ENCODE measurements at regions not wholly inside any gene's neighbourhood (a gene's known extent, or its start where the extent isn't known, plus 50 kb on each side); places are given as distances from the start of the nearest gene placed in this dataset.
"Not testable (repeated sequence)": the region's sequence is repeated elsewhere in the genome, so short reads cannot be mapped to it uniquely, and the experiment has no call there.

- no peaks in the 10 kb centered on the region for H3K36me3 ChIP-seq
- no peaks in the 10 kb centered on the region for H3K9me3 ChIP-seq
- H3K4me3 ChIP-seq, result no peak overlapping the region
- no peak overlapping the region for H3K27ac ChIP-seq
- WGBS, result 42% methylated on average over 1 of the region's 1 CpG
- no peak for DNase-seq (ENCODE audit: low spot score)
- no peaks in the 10 kb centered on the region for H3K27me3 ChIP-seq (replicated peaks; ENCODE audit: insufficient read depth)
- no peak for TF ChIP-seq POLR2A (IDR thresholded peaks at IDR 0.05)
- no peak for TF ChIP-seq CTCF (IDR thresholded peaks at IDR 0.05)
- no peak for TF ChIP-seq POLR2AphosphoS5 (IDR thresholded peaks at IDR 0.05)
- no peaks in the 10 kb centered on the region for H3K4me1 ChIP-seq (replicated peaks)
- intact Hi-C loops (cut with DNase I), result no loop called here
Observed at GRCh38 chr2:212723226-212723625, 184.6 kb upstream of the ERBB4 start.

GRCh38 chr2:212722046-212722445, 183.4 kb upstream of the ERBB4 start:
- intact Hi-C loops (cut with DNase I), result no loop called here
- H3K36me3 ChIP-seq, result no peaks in the 10 kb centered on the region
- H3K27ac ChIP-seq, result no peak overlapping the region
- no peaks in the 10 kb centered on the region for H3K9me3 ChIP-seq
- no peaks in the 10 kb centered on the region for H3K4me1 ChIP-seq (replicated peaks)
- H3K4me3 ChIP-seq, result no peak overlapping the region
- DNase-seq (ENCODE audit: low spot score), result no peak
- no peaks in the 10 kb centered on the region for H3K27me3 ChIP-seq (replicated peaks; ENCODE audit: insufficient read depth)
- TF ChIP-seq POLR2A (IDR thresholded peaks at IDR 0.05) (no peak), POLR2AphosphoS5 (IDR thresholded peaks at IDR 0.05) (no peak)
- WGBS, result 100% methylated on average over 1 of the region's 1 CpG

DNA sequence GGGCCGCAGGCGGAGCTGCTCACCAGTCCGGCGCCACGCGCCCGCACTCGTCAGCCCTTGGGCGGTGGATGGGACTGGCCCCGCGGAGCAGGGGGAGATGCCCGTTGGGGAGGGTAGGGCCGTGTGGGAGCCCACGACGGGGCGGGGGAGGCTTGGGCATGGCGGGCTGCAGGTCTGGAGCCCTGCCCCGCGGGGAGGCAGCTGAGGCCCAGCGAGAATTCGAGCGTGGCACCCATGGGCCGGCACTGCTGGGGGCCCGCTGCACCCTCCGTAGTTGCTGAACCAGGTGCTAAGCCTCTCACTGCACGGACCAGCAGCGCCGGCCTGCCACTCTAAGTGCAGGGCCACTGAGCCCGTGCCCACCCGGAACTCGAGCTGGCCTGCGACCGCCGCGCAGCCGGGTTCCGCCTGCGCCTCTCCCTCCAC, 182.4 kb upstream of the ERBB4 start:
- Histone ChIP-seq H3K4me1 (replicated peaks) (no peaks in the 10 kb centered on the region), H3K36me3 (no peaks in the 10 kb centered on the region), H3K27me3 (replicated peaks; ENCODE audit: insufficient read depth) (no peaks in the 10 kb centered on the region), H3K4me3 (no peak overlapping the region), H3K27ac (no peak overlapping the region), H3K9me3 (no peaks in the 10 kb centered on the region)
- intact Hi-C loops (cut with DNase I), result no loop called here
- no peak for DNase-seq (ENCODE audit: low spot score)
- TF ChIP-seq POLR2AphosphoS5 (IDR thresholded peaks at IDR 0.05), result no peak
- no peak for TF ChIP-seq CTCF (IDR thresholded peaks at IDR 0.05)
- no peak for TF ChIP-seq POLR2A (IDR thresholded peaks at IDR 0.05)
- WGBS, result 95% methylated on average over 38 of the region's 38 CpGs

DNA sequence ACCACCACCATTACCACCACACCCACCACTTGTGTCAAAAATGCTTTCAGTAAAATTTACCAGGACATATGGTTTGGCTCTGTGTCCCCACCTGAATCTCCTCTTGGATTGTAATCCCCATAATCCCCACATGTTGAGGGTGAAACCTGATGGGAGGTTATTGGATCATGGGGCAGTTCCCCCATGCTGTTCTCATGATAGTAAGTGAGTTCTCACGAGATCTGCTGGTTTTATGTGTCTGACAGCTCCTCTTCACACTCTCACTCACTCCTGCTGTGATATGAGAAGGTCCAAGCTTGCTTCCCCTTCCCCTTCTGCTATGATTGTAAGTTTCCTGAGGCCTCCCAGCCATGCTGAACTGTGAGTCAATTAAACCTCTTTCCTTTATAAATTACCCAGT, 176.8 kb upstream of the ERBB4 start:
- H3K4me1 ChIP-seq (replicated peaks); H3K36me3 ChIP-seq; DNase-seq (ENCODE audit: low spot score); intact Hi-C loops (cut with DNase I); H3K27me3 ChIP-seq (replicated peaks; ENCODE audit: insufficient read depth); H3K9me3 ChIP-seq; H3K27ac ChIP-seq; H3K4me3 ChIP-seq: not testable (repeated sequence)
- 69% methylated on average over 1 of the region's 1 CpG for WGBS

DNA sequence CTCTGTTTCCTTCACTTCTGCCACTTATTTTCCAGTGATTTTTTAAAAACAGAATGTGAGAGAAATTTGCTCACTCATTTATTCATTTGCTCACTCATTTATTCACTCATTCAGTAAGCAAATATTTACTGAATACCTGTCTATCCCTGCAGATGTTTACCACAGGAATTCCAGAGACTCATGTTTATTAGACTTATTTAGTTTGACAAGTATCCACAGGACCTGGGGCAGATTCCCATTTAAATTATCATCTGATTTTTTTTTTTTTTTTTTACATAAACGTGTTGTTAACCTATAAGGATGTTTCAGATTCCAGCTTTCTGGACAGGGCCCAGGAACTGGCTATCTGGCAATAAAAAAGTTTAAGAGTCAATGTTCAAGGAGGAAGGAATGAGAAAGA, 175.1 kb upstream of the ERBB4 start:
- no peak for DNase-seq (ENCODE audit: low spot score)
- no peaks in the 10 kb centered on the region for H3K36me3 ChIP-seq
- H3K27ac ChIP-seq, result no peak overlapping the region
- TF ChIP-seq POLR2AphosphoS5 (IDR thresholded peaks at IDR 0.05) (no peak), CTCF (IDR thresholded peaks at IDR 0.05) (no peak), POLR2A (IDR thresholded peaks at IDR 0.05) (no peak)
- 13% methylated on average over 1 of the region's 1 CpG for WGBS
- intact Hi-C loops (cut with DNase I), result no loop called here
- H3K9me3 ChIP-seq, result no peaks in the 10 kb centered on the region
- H3K27me3 ChIP-seq (replicated peaks; ENCODE audit: insufficient read depth), result no peaks in the 10 kb centered on the region
- H3K4me3 ChIP-seq, result no peak overlapping the region
- no peaks in the 10 kb centered on the region for H3K4me1 ChIP-seq (replicated peaks)

GRCh38 chr2:212712991-212713390, 174.4 kb upstream of the ERBB4 start:
- WGBS, result 36% methylated on average over 1 of the region's 1 CpG

More at GRCh38 chr2:212712991-212713390, 174.4 kb upstream of the ERBB4 start:
- intact Hi-C loops (cut with DNase I), result no loop called here
- H3K27ac ChIP-seq, result no peak overlapping the region
- H3K9me3 ChIP-seq, result no peaks in the 10 kb centered on the region
- no peaks in the 10 kb centered on the region for H3K27me3 ChIP-seq (replicated peaks; ENCODE audit: insufficient read depth)
- TF ChIP-seq CTCF (IDR thresholded peaks at IDR 0.05) (no peak), POLR2A (IDR thresholded peaks at IDR 0.05) (no peak), POLR2AphosphoS5 (IDR thresholded peaks at IDR 0.05) (no peak)
- H3K4me1 ChIP-seq (replicated peaks), result no peaks in the 10 kb centered on the region
- H3K36me3 ChIP-seq, result no peaks in the 10 kb centered on the region
- DNase-seq (ENCODE audit: low spot score), result no peak
- H3K4me3 ChIP-seq, result no peak overlapping the region

Measured in prostate gland (tissue), 2 donors.